ENCODE measurements at regions not wholly inside any gene's neighbourhood (a gene's known extent, or its start where the extent isn't known, plus 50 kb on each side); places are given as distances from the start of the nearest gene placed in this dataset.

DNA sequence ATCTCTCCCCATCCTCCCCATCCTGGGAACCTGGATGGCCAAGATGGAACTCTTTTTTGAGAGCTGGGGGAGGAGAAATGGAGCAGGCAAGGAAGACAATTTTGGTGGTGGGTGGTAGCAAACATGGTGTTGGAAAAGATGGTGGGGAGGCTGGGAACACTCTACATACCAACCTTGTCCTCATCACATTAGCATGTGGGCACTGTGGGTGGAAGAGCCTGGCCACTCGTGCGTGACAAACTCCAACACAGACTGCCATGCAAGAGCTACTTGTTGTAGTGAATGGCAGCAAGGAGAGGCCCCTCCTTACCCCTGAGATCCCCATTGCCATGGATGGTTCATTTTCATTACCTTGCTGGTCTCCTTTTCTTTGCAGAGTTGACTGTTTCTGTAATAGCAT lies 262.6 kb downstream of the RPLP1 start:
- TF ChIP-seq EZH2 (IDR thresholded peaks at IDR 0.05; ENCODE audit: low read length, missing control alignments), result no peak
- TF ChIP-seq, protein P1, sequence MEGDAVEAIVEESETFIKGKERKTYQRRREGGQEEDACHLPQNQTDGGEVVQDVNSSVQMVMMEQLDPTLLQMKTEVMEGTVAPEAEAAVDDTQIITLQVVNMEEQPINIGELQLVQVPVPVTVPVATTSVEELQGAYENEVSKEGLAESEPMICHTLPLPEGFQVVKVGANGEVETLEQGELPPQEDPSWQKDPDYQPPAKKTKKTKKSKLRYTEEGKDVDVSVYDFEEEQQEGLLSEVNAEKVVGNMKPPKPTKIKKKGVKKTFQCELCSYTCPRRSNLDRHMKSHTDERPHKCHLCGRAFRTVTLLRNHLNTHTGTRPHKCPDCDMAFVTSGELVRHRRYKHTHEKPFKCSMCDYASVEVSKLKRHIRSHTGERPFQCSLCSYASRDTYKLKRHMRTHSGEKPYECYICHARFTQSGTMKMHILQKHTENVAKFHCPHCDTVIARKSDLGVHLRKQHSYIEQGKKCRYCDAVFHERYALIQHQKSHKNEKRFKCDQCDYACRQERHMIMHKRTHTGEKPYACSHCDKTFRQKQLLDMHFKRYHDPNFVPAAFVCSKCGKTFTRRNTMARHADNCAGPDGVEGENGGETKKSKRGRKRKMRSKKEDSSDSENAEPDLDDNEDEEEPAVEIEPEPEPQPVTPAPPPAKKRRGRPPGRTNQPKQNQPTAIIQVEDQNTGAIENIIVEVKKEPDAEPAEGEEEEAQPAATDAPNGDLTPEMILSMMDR (conservative IDR thresholded peaks at IDR 0.05 in 1 of 2, IDR thresholded peaks at IDR 0.05 in 1 of 2; ENCODE audit: low read depth in 1 of 2, low read length in 2 of 2), result no peak
